ENCODE measurements at regions not wholly inside any gene's neighbourhood (a gene's known extent, or its start where the extent isn't known, plus 50 kb on each side); places are given as distances from the start of the nearest gene placed in this dataset.

DNA sequence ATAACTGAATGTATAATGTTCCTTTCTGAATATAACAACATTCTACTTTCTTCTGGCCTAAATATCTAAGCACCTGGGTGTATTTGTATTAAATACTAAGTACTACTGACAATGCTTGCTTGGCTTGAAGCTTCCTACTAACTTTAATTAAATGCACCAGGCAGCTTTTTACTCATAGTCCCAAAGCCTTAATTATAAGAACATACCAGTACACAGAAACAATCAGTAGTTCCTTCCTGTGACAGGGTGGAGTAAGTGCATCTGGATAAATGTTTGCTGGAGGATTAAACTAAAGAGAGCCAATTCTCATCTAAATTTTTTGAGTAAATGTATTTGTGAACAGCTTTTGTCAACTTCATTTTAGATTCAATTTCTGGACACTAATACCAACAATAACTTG, 558.6 kb upstream of the SEMA6A start:
- TF ChIP-seq, protein P1, sequence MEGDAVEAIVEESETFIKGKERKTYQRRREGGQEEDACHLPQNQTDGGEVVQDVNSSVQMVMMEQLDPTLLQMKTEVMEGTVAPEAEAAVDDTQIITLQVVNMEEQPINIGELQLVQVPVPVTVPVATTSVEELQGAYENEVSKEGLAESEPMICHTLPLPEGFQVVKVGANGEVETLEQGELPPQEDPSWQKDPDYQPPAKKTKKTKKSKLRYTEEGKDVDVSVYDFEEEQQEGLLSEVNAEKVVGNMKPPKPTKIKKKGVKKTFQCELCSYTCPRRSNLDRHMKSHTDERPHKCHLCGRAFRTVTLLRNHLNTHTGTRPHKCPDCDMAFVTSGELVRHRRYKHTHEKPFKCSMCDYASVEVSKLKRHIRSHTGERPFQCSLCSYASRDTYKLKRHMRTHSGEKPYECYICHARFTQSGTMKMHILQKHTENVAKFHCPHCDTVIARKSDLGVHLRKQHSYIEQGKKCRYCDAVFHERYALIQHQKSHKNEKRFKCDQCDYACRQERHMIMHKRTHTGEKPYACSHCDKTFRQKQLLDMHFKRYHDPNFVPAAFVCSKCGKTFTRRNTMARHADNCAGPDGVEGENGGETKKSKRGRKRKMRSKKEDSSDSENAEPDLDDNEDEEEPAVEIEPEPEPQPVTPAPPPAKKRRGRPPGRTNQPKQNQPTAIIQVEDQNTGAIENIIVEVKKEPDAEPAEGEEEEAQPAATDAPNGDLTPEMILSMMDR (optimal IDR thresholded peaks at IDR 0.05 in 1 of 3, IDR thresholded peaks at IDR 0.05 in 1 of 3, conservative IDR thresholded peaks at IDR 0.05 in 1 of 3; ENCODE audit: extremely low read depth in 1 of 3, insufficient read depth in 2 of 3, low read length in 3 of 3): no peak
- TF ChIP-seq EZH2 (IDR thresholded peaks at IDR 0.05; ENCODE audit: low read length): no peak

Data from keratinocyte (primary cell).